ENCODE measurements at regions not wholly inside any gene's neighbourhood (a gene's known extent, or its start where the extent isn't known, plus 50 kb on each side); places are given as distances from the start of the nearest gene placed in this dataset.

- no peak for DNase-seq (ENCODE audit: low spot score)
Observed at GRCh38 chr16:73186752-73187601, 139.0 kb upstream of the ZFHX3 start.

- DNase-seq (ENCODE audit: low spot score): no peak
Observed at GRCh38 chr16:73185737-73186136, 137.8 kb upstream of the ZFHX3 start.

- DNase-seq (ENCODE audit: low spot score): no peak
Observed at GRCh38 chr16:73183611-73184092, 135.7 kb upstream of the ZFHX3 start.

- DNase-seq (ENCODE audit: low spot score): no peak
Observed at GRCh38 chr16:73179705-73180331, 131.9 kb upstream of the ZFHX3 start.

- DNase-seq (ENCODE audit: low spot score): no peak
Observed at GRCh38 chr16:73177729-73178295, 129.9 kb upstream of the ZFHX3 start.

- peak; percentile 41 for DNase-seq (ENCODE audit: low spot score)
Observed at GRCh38 chr16:73176577-73177013, 128.7 kb upstream of the ZFHX3 start.

- no peak for DNase-seq (ENCODE audit: low spot score)
Observed at GRCh38 chr16:73172973-73173709, 125.2 kb upstream of the ZFHX3 start.

GRCh38 chr16:73172241-73172972 lies 124.5 kb upstream of the ZFHX3 start:
- no peak for DNase-seq (ENCODE audit: low spot score)

GRCh38 chr16:73171901-73172240 lies 123.9 kb upstream of the ZFHX3 start:
- DNase-seq (ENCODE audit: low spot score): no peak

GRCh38 chr16:73171380-73171779 lies 123.5 kb upstream of the ZFHX3 start:
- peak; percentile 5 for DNase-seq (ENCODE audit: low spot score)

GRCh38 chr16:73170612-73171038 lies 122.7 kb upstream of the ZFHX3 start:
- no peak for DNase-seq (ENCODE audit: low spot score)

GRCh38 chr16:73166947-73167550 lies 119.1 kb upstream of the ZFHX3 start:
- no peak for DNase-seq (ENCODE audit: low spot score)

GRCh38 chr16:73166441-73166851 lies 118.5 kb upstream of the ZFHX3 start:
- no peak for DNase-seq (ENCODE audit: low spot score)

GRCh38 chr16:73163238-73163815 lies 115.4 kb upstream of the ZFHX3 start:
- DNase-seq (ENCODE audit: low spot score): no peak

- DNase-seq (ENCODE audit: low spot score): no peak
Observed at GRCh38 chr16:73161977-73162376, 114.0 kb upstream of the ZFHX3 start.

- no peak for DNase-seq (ENCODE audit: low spot score)
Observed at GRCh38 chr16:73159296-73159695, 111.4 kb upstream of the ZFHX3 start.

GRCh38 chr16:73157861-73158260 lies 109.9 kb upstream of the ZFHX3 start:
- no peak for DNase-seq (ENCODE audit: low spot score)

GRCh38 chr16:73154063-73154870 lies 106.3 kb upstream of the ZFHX3 start:
- DNase-seq (ENCODE audit: low spot score): no peak

GRCh38 chr16:73152386-73153125 lies 104.6 kb upstream of the ZFHX3 start:
- DNase-seq (ENCODE audit: low spot score): no peak
